Endothelial cell of umbilical vein (primary cell): ENCODE measurements at regions not wholly inside any gene's neighbourhood (a gene's known extent, or its start where the extent isn't known, plus 50 kb on each side); places are given as distances from the start of the nearest gene placed in this dataset.

Experiments used
- BruUV-seq: library from RNA; stranded (reverse); fragments of 400-500 nt; replicated peaks from 2 replicates; lab custom pipeline; 2021; lab: Mats Ljungman, UMichigan
- CTCF ChIA-PET: fragments of 300-600, 350-600 bp; sonication (Branson Sonifier 250); formaldehyde crosslinking; loops from one replicate; lab custom pipeline; 2021; ENCODE audit warnings: antibody characterized with exemption, inconsistent platforms; lab: Charles Lee
- POLR2A ChIA-PET: fragments of 300-600, 350-600 bp; sonication (Branson Sonifier 250); formaldehyde crosslinking; loops from one replicate; lab custom pipeline; 2021; ENCODE audit warnings: antibody characterized with exemption, inconsistent platforms; lab: Charles Lee
- DNase-seq: peaks from one replicate; pipeline ENCODE4 v3.0.0-alpha.2; 2011; ENCODE audit warnings: low read depth, low spot score
- FAIRE-seq: peaks from 2 replicates; lab custom pipeline; 2011; peaks lifted over from hg19 to GRCh38; lab: Jason Lieb, UNC
- H2AFZ ChIP-seq: 2 replicates; pipeline ENCODE4 v1.6.0; 2012; ENCODE audit warnings: low read depth, low read length, control low read depth, inconsistent platforms
- H3K27ac ChIP-seq: 2 replicates; pipeline ENCODE4 v1.5.1; 2011; ENCODE audit warnings: low read depth, mild to moderate bottlenecking, control low read depth, low read length, moderate library complexity; ENCODE audit not compliant: insufficient read depth
- H3K27me3 ChIP-seq, 2 experiments: 2 replicates each; pipeline versions ENCODE4 v1.6.0 to v1.6.1; 2011; ENCODE audit warnings: low read length in 2 of 2, mixed read lengths in 1 of 2; ENCODE audit not compliant: control insufficient read depth in 2 of 2, insufficient read depth in 2 of 2
- H3K36me3 ChIP-seq, 2 experiments: 2 replicates in 1 of 2; 3 replicates in 1 of 2; pipeline ENCODE4 v1.5.1; 2011; ENCODE audit warnings: low read length in 2 of 2, mild to moderate bottlenecking in 1 of 2, moderate library complexity in 1 of 2; ENCODE audit not compliant: control insufficient read depth in 2 of 2, insufficient read depth in 2 of 2; ENCODE audit errors: extremely low read depth in 1 of 2
- H3K4me1 ChIP-seq: 3 replicates; pipeline ENCODE4 v1.5.1; 2011; ENCODE audit warnings: mild to moderate bottlenecking, low read length; ENCODE audit not compliant: control insufficient read depth, insufficient read depth; ENCODE audit errors: extremely low read depth
- H3K4me2 ChIP-seq: 2 replicates; pipeline ENCODE4 v1.6.1; 2011; ENCODE audit warnings: low read length, control low read depth, mixed read lengths; ENCODE audit not compliant: insufficient read depth
- H3K4me3 ChIP-seq, 3 experiments: fragments of 200-600 bp in 1 of 3; sonication (generic), shearing (Covaris generic) in 1 of 3; replicated peaks in 1 of 3; 2 replicates each; pipeline ENCODE4 v1.5.1; 2011 to 2016; ENCODE audit warnings: control low read depth in 3 of 3, low read length in 3 of 3, mild to moderate bottlenecking in 2 of 3, inconsistent platforms in 1 of 3, low read depth in 1 of 3, moderate library complexity in 1 of 3; ENCODE audit not compliant: insufficient read depth in 1 of 3
- H3K79me2 ChIP-seq: 2 replicates; pipeline ENCODE4 v1.6.0; 2012; ENCODE audit warnings: low read length, inconsistent platforms; ENCODE audit not compliant: control insufficient read depth, insufficient read depth
- H3K9ac ChIP-seq: replicated peaks from 2 replicates; pipeline ENCODE3; 2011; ENCODE audit warnings: low read length, control low read depth; ENCODE audit not compliant: insufficient read depth; ENCODE audit errors: extremely low read depth
- H3K9me1 ChIP-seq: replicated peaks from 3 replicates; pipeline ENCODE4 v1.6.0; 2011; ENCODE audit warnings: mild to moderate bottlenecking, low read length; ENCODE audit not compliant: control insufficient read depth, insufficient read depth; ENCODE audit errors: extremely low read depth
- H3K9me3 ChIP-seq: replicated peaks from 2 replicates; pipeline ENCODE4 v1.5.1; 2012; ENCODE audit warnings: low read length, inconsistent platforms; ENCODE audit not compliant: control insufficient read depth, insufficient read depth
- H4K20me1 ChIP-seq: replicated peaks from 2 replicates; pipeline ENCODE3; 2011; ENCODE audit warnings: mild to moderate bottlenecking, low read length; ENCODE audit not compliant: control insufficient read depth, insufficient read depth; ENCODE audit errors: extremely low read depth
- EZH2 ChIP-seq: IDR thresholded peaks from 2 replicates; pipeline ENCODE4 v1.6.1; 2012; ENCODE audit warnings: borderline replicate concordance, low read depth, mild to moderate bottlenecking, moderate library complexity, low read length, inconsistent platforms; ENCODE audit not compliant: severe bottlenecking
- FOS ChIP-seq: IDR thresholded peaks from 2 replicates; pipeline ENCODE4 v1.6.1; 2011; ENCODE audit warnings: mild to moderate bottlenecking, low read length, moderate library complexity, borderline replicate concordance; ENCODE audit not compliant: insufficient read depth
- GATA2 ChIP-seq: IDR thresholded peaks from 2 replicates; pipeline ENCODE4 v1.7.0; 2011; ENCODE audit warnings: low read depth, mild to moderate bottlenecking, moderate library complexity, mixed read lengths, low read length; ENCODE audit not compliant: insufficient read length, insufficient read depth
- JUN ChIP-seq: IDR thresholded peaks from 2 replicates; pipeline ENCODE4 v1.6.1; 2011; ENCODE audit warnings: borderline replicate concordance, low read depth; ENCODE audit not compliant: insufficient read length, insufficient read depth
- MYC ChIP-seq: IDR thresholded peaks from one replicate; pipeline ENCODE4 v1.6.1; 2011; ENCODE audit warnings: mild to moderate bottlenecking, low read depth, low read length
- POLR2A ChIP-seq: IDR thresholded peaks from 2 replicates; pipeline ENCODE4 v1.6.1; 2012; ENCODE audit warnings: low read depth, mild to moderate bottlenecking, control low read depth, low read length
- POLR2AphosphoS5 ChIP-seq: IDR thresholded peaks from 2 replicates; pipeline ENCODE4 v1.6.1; 2012; ENCODE audit warnings: low read depth, mild to moderate bottlenecking, control low read depth, low read length, moderate library complexity; ENCODE audit not compliant: insufficient read depth
- dilution Hi-C: fragments of 300-500 bp; cut with MboI; formaldehyde crosslinking; loops from one replicate; pipeline ENCODE4 v1.15.0; 2019; ENCODE audit warnings: low sequenced_read_pairs; ENCODE audit not compliant: extremely low pct_ligation_motif_present
- intact Hi-C: fragments of 100-400 bp; cut with micrococcal nuclease; formaldehyde crosslinking; loops from one replicate; pipeline ENCODE4 v1.10.0; 2022
- TF ChIP-seq, protein P1 (sequence below), 2 donors: IDR thresholded peaks; 1 replicate in 1 of 2; 2 replicates in 1 of 2; pipeline ENCODE4 v1.5.1; 2011; ENCODE audit warnings: low read length in 2 of 2, mild to moderate bottlenecking in 2 of 2, moderate library complexity in 2 of 2, control low read depth in 1 of 2, inconsistent platforms in 1 of 2, low read depth in 1 of 2; ENCODE audit not compliant: insufficient read depth in 1 of 2; ENCODE audit errors: extremely low read depth in 1 of 2
- TF ChIP-seq, protein P2 (sequence below): IDR thresholded peaks from 2 replicates; pipeline ENCODE4 v1.6.1; 2011; ENCODE audit not compliant: insufficient read depth, insufficient read length

DNA sequence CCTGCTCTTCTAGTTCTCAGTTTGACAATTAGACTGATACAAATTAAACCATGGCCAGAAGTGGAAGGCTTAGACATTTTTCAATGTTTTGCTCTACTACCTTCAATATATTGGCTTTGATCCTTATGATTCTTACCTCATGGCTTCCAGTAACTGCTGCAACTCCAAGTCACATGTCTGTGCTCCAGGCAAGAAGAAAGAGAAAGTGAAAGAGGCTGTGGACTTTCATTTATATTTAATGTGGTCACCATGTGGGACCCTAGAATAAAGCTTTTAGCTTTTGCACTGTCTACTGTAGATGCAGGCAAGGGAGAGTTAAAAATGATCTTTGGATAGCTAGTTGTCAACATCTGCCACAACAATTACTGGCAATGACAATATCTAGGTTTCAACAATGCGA, 214.3 kb upstream of the PDE3A start:
- CTCF ChIA-PET, result interaction anchor here (1.9 kb wide), 1 partner anchor 13 kb away, joined by 4 read pairs; no protein-coding TSS in a partner anchor
- H3K27ac ChIP-seq, result no peak overlapping the region
- FAIRE-seq, result no peak

More for the DNA sequence above, 214.3 kb upstream of the PDE3A start:
- H3K4me3 ChIP-seq, result no peak overlapping the region
- TF ChIP-seq, protein P1, sequence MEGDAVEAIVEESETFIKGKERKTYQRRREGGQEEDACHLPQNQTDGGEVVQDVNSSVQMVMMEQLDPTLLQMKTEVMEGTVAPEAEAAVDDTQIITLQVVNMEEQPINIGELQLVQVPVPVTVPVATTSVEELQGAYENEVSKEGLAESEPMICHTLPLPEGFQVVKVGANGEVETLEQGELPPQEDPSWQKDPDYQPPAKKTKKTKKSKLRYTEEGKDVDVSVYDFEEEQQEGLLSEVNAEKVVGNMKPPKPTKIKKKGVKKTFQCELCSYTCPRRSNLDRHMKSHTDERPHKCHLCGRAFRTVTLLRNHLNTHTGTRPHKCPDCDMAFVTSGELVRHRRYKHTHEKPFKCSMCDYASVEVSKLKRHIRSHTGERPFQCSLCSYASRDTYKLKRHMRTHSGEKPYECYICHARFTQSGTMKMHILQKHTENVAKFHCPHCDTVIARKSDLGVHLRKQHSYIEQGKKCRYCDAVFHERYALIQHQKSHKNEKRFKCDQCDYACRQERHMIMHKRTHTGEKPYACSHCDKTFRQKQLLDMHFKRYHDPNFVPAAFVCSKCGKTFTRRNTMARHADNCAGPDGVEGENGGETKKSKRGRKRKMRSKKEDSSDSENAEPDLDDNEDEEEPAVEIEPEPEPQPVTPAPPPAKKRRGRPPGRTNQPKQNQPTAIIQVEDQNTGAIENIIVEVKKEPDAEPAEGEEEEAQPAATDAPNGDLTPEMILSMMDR (IDR thresholded peaks at IDR 0.05; ENCODE audit: extremely low read depth in 1 of 2, insufficient read depth in 1 of 2, low read depth in 1 of 2, low read length in 2 of 2), result no peak
- no peak for TF ChIP-seq EZH2
- TF ChIP-seq, protein P2, sequence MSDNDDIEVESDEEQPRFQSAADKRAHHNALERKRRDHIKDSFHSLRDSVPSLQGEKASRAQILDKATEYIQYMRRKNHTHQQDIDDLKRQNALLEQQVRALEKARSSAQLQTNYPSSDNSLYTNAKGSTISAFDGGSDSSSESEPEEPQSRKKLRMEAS, result no peak
- no peak for TF ChIP-seq MYC
- no peak for TF ChIP-seq GATA2
- no peak for TF ChIP-seq POLR2AphosphoS5
- no peak for TF ChIP-seq FOS
- TF ChIP-seq POLR2A, result no peak
- TF ChIP-seq JUN, result no peak
- H2AFZ ChIP-seq, result peak overlapping the region; percentile 72
- no peaks in the 10 kb centered on the region for H3K9me1 ChIP-seq
- H3K9me3 ChIP-seq, result no peaks in the 10 kb centered on the region
- dilution Hi-C loops (no loop called here), intact Hi-C loops (loop anchor here (5.0 kb wide), 2 partner anchors 412 to 577 kb away; no protein-coding TSS in a partner anchor)
- no peak overlapping the region for H3K9ac ChIP-seq
- H3K79me2 ChIP-seq, result no peaks in the 10 kb centered on the region
- no TSS peak for BruUV-seq
- H3K27me3 ChIP-seq, result no peaks in the 10 kb centered on the region
- H4K20me1 ChIP-seq, result no peaks in the 10 kb centered on the region
- no peak for DNase-seq
- peaks cover 8% of the 10 kb centered on the region for H3K4me1 ChIP-seq
- H3K4me2 ChIP-seq, result no peak overlapping the region
- no peaks in the 10 kb centered on the region for H3K36me3 ChIP-seq
- POLR2A ChIA-PET, result no interaction called here
